HuH-7.5 (cell line): ENCODE measurements at regions not wholly inside any gene's neighbourhood (a gene's known extent, or its start where the extent isn't known, plus 50 kb on each side); places are given as distances from the start of the nearest gene placed in this dataset.

Experiments
- DNase-seq: peaks from one replicate; pipeline ENCODE4 v3.0.0; 2011; ENCODE audit warnings: low spot score

DNA sequence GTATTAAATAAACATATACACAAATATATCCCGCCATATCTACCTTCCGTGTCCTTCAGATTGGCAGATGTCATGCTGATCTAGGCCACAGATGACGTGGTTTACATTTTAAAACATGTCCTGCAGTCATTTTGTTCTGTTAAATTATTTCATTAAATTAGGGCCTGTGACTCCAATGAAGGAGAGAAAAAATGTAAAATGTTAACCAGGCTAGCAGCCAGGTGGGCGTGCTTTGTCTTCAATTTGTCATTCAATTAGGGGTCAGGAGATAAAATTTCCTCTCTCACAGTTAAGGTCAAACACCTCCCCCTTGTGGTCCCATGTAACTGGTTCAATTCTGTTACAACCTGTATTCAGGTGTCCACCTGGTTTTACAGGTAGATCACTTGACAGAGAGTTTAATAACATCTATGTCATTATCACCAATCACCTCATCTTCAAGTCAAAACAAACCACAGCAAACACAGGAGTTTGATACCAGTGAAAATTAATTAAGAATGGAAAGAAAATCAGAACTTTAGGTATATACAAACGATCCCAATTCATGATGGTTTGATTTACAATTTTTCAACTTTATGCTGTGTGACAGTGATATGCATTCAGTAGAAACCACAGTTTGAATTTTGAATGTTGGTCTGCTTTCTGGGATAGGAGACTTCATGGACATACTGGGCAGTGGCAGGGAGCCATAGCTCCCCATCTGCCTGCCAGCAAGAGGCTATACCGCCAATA lies 339.4 kb downstream of the CMPK2 start:
- no peak for DNase-seq

DNA sequence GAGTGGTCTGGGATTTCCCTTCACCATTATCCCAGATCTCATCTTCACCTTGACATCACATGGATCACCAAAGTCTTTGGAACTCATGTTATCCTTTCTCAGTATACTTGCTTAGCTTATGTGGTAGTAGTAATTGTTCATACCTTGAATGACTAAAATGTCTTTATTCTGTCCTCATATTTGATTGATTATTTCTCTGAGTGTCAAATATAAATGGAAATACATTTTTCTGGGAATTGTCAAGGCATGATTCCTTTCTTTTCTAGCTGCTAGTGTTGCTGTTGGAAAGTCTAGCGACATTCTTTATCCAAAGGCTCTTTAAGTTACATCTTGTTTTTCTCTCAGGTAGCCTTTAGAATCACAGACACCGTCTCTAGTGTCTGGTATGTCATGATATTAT lies 334.4 kb downstream of the CMPK2 start:
- DNase-seq, result no peak

DNA sequence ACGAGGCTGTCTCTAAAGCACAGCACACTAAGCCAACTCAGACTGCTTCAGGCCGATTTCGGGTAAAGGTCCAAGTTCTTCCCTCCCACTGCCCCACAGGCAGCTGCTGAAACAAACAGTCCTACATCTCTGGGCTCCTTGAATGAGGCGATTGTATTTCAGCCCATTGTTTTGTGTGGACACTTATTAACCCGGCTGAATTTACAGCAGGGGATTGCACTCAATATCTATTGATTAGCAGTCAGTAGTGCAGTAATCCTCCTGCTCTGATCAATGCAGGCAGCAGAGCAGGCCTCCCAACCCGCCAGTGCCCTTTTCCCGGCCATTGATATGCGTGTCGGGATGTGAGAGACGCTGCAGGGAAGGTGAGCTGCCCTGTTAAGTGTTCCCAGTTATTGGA lies 330.1 kb downstream of the CMPK2 start:
- DNase-seq, result no peak

DNA sequence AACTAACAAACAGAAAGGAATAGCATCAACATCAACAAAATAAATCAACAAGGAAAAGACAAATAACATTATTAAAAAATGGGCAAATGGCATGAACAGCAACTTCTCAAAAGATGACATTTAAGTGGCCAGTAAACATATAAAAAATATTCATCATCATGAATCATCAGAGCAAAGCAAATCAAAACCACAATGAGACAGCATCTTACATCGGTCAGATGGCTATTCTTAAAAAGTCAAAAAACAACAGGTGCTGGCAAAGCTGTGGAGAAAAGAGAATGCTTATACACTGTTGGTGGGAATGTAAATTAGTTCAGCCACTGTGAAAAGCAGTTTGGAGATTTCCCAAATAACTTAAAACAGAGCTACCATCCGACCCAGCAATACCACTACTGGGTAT lies 327.1 kb downstream of the CMPK2 start:
- DNase-seq, result no peak

DNA sequence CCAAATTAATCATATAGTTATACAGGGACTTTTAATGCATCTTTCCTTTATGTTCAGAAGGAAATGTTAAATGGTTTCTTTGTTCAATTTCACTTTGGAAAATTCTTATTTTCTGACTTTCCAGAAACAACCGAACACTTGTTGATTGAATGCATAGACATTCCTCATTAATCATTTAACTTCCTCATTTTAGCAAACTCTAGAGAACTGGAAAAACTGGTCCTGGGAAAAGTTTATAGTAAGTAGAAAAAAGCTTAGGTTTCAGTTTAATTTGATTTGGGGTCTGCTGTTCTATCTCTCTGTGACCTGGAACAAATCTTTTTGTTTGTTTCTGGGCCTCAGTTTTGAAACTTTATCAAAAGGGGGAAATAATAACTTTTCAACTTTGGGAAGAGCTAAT lies 320.4 kb downstream of the CMPK2 start:
- no peak for DNase-seq

DNA sequence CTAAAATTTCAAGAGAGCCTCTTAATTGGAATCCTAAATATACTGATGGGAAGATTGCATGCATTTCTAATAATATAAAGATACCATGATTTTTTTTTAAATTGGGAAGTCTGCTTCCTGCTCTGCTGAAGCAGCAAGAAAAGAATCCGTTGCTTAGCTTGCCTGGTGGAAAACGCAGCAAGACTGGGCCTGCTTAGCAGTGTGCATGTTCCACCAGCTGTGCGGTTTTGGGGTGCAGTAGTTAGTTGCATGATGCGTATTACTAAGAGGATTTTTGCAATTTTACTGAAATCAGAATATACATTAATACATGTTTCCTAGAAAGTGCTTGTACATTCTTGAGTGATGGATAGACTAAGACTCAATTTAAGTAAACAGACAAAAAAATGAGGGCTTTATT lies 319.9 kb downstream of the CMPK2 start:
- DNase-seq, result no peak

DNA sequence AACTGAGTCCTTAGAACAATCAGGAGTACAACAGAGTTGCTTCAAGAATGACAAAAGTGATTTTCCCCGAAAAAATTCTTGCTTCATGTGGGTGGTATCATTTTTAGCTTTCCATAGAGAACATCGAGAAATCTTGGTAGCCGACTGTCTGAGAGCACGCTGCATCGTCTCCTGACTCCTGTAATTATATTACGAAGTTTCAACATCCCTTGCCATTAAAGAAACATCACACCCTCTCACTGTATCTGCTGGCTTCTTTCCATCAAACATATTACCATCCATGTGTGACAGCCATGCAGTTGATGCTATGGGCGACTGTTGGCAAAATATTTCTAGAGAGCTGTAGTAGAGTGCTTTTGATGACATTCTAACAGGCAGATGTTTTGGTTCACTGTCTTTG lies 311.2 kb downstream of the CMPK2 start:
- DNase-seq, result no peak

DNA sequence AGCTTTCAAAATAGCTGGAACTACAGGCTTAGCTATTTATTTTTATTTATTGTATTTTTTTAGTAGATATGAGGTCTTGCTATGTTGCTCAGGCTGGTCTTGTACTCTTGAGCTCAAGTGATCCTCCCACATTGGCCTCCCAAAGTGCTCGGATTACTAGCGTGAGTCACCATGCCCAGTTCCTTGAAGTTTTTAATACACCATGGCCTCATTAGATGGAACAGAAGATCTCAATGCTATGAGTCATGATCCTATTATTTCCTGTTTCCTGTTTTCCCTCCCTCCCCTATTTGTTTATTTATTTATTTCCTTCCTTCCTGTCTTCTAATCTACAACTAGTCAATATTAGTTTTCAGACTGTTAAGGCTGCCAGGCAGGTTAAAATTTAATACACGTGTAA lies 309.0 kb downstream of the CMPK2 start:
- no peak for DNase-seq

DNA sequence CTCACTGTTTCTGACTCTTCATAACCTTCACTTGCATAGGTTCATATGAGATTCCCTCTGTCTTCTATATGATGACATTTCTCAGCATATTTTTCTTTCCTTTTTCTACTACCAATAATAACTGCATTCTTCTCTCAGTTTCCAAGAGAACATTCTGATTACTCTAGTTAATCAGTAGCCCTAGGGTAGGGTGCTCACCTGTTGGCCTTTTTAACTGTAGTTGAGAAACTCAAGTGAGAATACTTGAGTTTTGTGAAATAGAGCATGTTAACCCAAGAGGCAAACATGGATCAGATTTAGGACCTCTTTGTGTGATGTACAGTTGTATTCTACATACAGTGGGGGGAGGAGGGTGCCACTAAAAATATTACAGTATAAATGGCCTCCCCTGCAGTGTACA lies 308.0 kb downstream of the CMPK2 start:
- DNase-seq, result no peak

DNA sequence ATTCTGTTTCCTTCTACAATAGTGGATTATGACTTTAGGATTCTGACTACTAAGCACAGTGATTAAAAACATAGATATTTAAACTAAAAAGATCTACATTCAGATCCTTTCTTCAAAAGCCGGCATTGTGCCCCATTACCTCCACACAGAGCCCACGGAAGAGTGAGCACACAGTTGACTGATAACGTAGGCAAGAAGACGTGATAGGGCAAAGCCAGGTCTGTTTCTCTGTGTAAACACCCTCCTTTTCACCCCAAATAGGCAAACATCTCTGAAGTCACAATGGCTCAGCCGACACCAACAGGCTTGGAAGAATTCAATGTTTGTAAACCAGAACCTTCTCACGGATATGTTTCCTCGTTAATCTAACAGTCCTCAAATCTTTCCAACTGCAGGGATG lies 302.9 kb downstream of the CMPK2 start:
- no peak for DNase-seq

DNA sequence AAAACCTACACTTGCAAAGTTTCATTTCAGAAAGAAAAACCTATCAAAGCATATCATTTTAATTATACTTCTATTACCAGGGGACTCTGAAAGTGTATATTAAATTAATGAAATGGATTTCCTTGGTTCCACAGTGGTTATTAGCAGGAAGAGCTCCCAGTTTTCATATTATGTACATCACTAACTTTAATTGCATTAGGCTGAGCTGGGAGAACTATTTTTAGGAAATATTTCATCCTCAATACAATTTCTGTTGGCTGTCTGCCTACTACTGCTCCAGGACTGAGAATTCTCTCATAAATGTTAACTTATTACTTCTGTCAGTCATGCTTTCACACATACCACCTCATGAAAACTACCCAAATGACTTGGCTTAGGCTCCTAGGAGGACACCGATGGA lies 301.4 kb downstream of the CMPK2 start:
- DNase-seq, result no peak

DNA sequence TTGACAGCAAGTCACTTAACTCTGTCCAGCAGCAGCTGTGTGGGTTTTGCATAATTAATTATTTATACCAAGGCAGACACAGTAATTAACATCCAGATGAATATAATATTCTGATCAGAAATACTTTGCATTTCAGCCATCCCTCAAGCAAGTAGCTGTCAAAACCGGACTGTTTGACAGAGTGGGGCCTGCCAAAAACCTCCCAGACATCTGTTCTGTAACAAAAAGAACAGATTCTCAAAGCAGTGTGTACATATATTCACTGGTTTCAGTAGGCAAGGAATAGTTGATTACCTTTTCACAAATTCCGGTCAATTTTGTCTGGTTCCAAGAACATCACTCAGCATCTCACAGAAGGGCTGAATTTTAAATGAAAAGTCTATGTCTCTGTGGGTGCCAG lies 291.6 kb downstream of the CMPK2 start:
- no peak for DNase-seq

DNA sequence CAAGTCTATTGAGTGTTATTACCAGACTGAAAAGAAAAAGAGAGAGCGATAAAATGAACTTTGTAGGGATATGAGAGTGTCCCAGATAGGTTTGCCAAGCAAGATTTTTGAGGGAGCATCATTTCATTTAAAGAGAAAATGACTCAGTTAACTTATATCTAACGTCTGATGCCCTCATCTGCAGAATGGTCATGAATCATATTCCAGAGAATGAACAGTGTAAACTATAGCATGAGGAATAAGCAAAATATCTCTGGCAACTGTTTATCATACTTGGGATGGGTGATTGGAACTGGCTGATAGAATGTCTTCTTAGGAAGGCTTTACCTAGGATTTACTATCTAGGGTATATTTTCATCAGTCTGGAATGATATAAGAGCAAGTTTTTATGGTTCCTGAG lies 289.4 kb downstream of the CMPK2 start:
- DNase-seq, result no peak

DNA sequence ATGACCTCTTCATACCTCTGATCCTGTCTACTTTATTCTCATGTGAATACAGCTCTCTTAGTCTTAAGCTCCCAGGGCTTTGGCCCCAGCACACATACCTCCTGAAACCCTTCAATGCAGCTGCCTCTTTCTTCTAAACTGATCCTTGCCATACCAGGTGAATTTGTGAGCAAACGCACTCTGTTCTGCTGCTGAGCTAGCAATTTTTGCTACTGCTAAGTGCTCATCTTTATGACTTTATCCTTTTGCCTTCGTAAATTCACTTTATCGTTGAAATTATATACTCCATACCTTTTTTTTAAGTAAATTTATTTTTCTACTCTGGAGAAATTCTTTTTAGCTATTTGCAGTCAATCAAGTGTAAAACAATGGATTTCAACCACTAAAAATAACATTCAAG lies 287.7 kb downstream of the CMPK2 start:
- DNase-seq, result no peak

DNA sequence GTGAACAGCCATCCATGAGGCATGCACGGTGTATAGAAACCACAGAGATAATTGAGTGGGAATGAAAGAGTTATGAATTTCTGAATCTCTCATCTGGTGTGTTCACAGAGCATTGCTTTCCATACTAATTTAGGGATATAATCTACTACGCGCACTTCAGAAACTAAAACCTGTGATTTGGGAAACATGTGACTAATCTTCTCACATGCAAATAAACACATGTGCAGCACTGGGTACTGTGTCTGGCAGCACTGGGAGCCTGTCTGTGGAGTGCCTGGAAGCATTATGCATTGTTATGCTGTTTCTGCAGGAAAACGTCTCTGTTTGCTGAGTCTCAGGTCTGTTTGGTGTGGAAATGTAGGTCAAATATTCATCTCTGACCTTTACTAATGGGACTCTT lies 287.3 kb downstream of the CMPK2 start:
- no peak for DNase-seq

DNA sequence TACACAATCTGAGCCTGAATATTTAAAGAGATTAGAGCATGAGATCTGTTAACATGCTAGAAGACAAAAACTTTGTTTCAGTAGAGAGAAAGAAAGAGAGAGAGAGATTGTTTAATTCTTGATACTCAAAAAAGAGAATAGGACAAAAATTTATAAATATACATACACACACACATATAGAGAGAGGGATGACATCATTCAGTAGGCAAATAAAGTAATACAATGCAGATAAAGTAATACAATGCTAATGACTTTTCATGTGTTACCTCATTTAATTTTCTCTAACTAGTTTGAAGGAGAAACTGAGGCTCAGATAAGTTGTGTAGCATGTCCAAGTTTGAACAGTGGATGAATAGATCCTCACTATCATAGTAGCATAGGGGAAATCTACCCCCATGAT lies 286.4 kb downstream of the CMPK2 start:
- DNase-seq, result no peak

DNA sequence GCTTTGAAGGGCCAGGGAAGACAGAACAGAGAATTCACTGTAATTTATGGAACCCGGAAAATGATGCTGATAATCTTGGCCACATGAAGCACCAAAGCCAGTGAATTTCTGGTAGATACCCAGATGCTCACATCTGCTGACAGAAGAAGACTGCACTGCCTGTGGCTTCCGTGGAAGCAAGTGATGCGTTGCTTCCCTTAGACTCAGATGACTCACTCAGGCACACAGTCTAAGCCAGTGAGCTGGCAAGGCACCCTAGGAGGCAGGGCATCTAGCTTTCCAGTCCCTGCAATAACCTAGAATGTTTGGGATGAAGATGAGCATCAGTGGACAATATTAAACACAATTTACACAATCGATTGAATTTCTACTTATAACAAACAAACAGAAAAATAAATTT lies 284.7 kb downstream of the CMPK2 start:
- DNase-seq, result no peak

DNA sequence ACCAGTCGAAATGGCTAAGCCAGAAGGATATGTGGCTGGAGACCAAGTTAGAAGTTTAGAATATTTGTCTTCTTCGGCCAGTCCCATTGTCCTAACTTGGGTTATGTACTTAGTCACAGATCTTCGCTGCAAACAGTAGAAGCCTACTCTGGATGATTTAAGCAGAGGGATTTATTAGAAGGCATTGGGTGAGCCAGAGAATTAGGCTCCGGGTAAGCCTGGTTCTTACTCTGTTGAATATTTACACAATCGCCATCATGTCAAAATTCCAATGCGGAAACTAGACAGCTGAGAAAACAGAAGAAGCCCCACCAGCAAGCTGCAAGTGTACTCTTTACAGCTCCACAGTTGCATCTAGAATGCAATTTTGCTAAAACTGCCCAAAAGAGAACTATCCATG lies 276.6 kb downstream of the CMPK2 start:
- no peak for DNase-seq

DNA sequence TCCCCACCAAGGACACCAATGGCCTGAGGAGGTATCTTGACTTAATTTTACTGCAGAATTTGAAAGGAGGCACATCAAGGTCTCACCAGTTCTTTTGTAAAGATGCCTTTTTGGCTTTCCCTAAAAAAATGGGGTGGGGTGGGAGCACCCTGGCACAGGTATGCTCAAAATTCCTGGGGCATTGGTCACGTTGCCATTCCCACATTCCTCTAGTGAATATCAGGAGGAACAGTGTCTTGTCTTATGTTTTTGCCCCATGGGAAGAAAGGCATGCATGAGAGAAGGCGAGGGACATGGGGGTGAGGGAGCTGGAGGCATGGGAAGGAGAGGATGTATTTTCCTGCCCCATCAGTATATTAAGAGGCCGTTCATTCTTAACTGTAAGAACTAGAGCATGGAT lies 275.3 kb downstream of the CMPK2 start:
- no peak for DNase-seq

DNA sequence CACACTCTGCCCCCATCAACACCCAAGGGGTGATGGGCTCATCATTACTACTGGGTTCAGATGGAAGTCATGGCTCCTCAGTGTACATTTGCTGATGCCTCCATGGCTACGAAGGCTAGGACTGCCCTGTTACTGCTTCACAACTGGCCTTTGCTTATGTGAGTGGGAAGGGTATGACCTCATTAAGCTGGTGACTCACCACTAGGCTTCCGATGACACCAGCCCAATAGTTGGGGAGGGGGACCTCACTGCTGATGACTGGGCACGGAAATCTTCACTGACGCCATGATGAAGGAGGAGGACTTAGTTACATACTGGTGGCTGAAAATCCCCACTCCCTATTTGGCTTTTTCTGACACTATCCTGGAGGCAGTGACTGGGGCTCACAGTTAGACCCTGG lies 263.2 kb downstream of the CMPK2 start:
- no peak for DNase-seq

DNA sequence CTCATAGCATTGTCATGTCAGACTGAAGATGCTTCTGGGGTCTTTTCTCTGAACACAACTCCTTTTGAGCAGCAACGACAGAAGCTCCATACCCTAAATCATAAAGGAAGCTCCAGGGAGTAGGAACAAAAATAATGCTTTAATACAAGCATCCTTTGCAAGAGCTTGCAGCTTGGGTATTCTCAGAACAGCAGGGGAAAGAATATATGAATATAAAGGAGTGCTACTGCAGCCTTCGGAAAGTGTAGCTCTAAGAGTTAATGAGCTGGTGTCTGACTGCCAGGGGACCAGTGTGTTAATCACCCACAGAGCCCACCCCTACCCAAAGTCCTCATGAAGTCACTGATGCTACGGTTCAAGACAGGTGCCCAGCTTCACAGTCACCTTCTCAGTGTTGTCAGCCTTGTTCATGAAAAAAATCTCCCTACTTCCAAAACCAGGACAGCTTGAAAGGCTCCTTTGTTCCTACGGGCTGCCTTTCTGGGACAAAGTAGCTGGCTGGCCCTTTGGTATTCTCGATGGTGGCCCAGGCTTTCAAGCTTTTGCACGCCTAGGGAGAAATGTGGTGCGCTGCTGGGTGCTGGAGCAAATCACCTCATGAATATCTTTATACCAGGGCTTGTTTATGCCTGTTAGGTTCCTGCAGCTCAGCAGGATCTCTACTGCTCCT lies 259.7 kb downstream of the CMPK2 start:
- DNase-seq, result no peak

DNA sequence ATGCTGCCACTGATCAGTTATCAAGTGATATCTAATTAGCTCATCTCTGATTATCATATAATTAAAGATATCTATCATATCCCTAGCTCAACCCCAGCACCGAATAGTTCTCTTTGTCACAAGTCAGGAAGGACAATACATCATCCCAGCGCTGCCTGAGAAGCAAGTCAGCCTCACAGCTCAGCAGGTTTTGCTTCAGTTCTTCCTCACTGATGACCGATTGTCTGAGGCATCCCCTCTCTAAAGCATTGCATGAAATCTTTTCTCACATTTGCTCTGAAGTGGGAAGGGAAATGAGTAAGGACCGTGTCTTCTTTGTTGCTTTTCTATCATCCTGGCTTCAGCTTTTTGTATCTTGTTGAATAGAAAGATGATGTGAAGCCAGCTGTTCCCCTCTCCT lies 247.9 kb downstream of the CMPK2 start:
- no peak for DNase-seq

DNA sequence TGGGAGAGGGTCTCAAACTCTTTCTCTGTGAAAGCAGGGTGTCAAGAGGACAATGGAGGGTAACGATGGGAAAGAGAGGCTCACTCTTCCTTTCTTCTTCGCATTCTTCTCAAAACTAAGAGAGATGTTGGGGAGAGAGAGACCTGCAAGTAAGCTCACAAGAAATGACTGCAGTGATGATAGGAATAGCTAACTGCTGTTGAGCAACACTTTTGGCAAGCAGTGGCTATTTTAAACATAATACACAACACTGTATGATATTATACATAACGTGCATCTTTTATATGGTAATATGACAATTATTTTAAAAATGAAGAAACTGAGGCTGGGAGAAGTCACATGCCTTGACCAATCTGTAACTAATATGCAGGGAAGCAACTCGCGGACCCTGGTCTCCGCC lies 247.5 kb downstream of the CMPK2 start:
- DNase-seq, result no peak

DNA sequence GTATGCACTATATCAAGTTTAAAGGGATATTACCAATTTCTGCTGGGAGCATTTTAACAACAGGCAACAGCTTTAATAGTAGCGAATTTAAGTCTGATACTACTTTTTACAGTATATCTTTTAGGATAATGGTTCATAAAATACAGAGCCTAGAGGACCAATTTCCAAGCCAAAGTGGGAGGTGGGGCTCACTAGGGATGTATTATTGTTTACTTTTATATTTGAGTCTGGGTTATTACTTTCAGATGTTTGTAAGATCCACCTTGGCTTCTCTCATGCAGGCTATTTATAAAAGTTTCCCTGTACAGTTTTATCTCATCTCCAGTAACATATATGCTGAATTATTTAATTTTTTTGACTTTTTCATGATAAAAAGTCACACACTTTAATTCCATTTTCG lies 242.0 kb downstream of the CMPK2 start:
- no peak for DNase-seq
